ENCODE measurements at regions not wholly inside any gene's neighbourhood (a gene's known extent, or its start where the extent isn't known, plus 50 kb on each side); places are given as distances from the start of the nearest gene placed in this dataset.
"Not testable (repeated sequence)": the region's sequence is repeated elsewhere in the genome, so short reads cannot be mapped to it uniquely, and the experiment has no call there.

- DNase-seq: no peak
Measured at GRCh38 chr15:31221936-31222515, 104.6 kb upstream of the KLF13 start.

GRCh38 chr15:31222773-31223341 is 103.8 kb upstream of the KLF13 start:
- DNase-seq: no peak

- no peak for DNase-seq
Measured at GRCh38 chr15:31223478-31224350, 102.9 kb upstream of the KLF13 start.

GRCh38 chr15:31224661-31225060 is 102.0 kb upstream of the KLF13 start:
- not testable (repeated sequence) for DNase-seq

- no peak for DNase-seq
Measured at GRCh38 chr15:31225356-31225955, 101.2 kb upstream of the KLF13 start.

GRCh38 chr15:31226021-31226420 is 100.6 kb upstream of the KLF13 start:
- no peak for DNase-seq

GRCh38 chr15:31227235-31227634 is 99.4 kb upstream of the KLF13 start:
- no peak for DNase-seq

GRCh38 chr15:31228011-31228484 is 98.6 kb upstream of the KLF13 start:
- DNase-seq: no peak

- DNase-seq: no peak
Measured at GRCh38 chr15:31228980-31229826, 97.4 kb upstream of the KLF13 start.

GRCh38 chr15:31230630-31231485 is 95.8 kb upstream of the KLF13 start:
- DNase-seq: no peak

GRCh38 chr15:31234815-31235214 is 91.8 kb upstream of the KLF13 start:
- no peak for DNase-seq

- no peak for DNase-seq
Measured at GRCh38 chr15:31235311-31236183, 91.1 kb upstream of the KLF13 start.

- no peak for DNase-seq
Measured at GRCh38 chr15:31236184-31237042, 90.2 kb upstream of the KLF13 start.

- DNase-seq: no peak
Measured at GRCh38 chr15:31237043-31237324, 89.7 kb upstream of the KLF13 start.

GRCh38 chr15:31238906-31239305 is 87.7 kb upstream of the KLF13 start:
- no peak for DNase-seq

- DNase-seq: no peak
Measured at GRCh38 chr15:31239409-31239808, 87.2 kb upstream of the KLF13 start.

- no peak for DNase-seq
Measured at GRCh38 chr15:31241888-31242522, 84.6 kb upstream of the KLF13 start.

- DNase-seq: no peak
Measured at GRCh38 chr15:31243895-31244294, 82.7 kb upstream of the KLF13 start.

GRCh38 chr15:31245135-31245689 is 81.4 kb upstream of the KLF13 start:
- DNase-seq: no peak
